ENCODE measurements at regions not wholly inside any gene's neighbourhood (a gene's known extent, or its start where the extent isn't known, plus 50 kb on each side); places are given as distances from the start of the nearest gene placed in this dataset.
A peak's percentile ranks its signal among the peaks of the same experiment; 100 is the strongest.

DNA sequence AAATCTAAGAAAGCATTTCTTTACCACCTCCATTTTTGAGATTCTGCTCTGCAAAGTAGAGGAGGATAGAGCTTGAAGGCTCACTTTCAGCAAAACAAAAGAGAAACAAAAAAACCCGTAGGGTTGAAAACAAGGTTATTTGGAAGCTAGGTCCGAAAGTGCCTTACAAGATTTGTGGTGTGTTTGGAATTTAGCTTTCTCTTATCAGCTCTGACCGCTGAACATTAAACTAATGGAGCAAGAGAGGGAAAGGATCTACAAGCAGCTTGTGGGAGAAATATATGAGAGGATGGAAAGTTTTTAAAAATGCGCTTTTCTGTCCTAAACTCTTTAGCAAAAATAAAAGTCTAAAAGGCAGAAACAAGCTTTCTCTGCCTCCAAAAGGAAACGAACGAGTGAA lies 545.5 kb downstream of the NTRK3 start:
- H3K27ac ChIP-seq (ENCODE audit: insufficient read depth, low read length), result no peak overlapping the region
- H4K20me1 ChIP-seq (ENCODE audit: control insufficient read depth, extremely low read depth, insufficient read depth, low read length), result no peaks in the 10 kb centered on the region
- no peaks in the 10 kb centered on the region for H3K36me3 ChIP-seq (ENCODE audit: control insufficient read depth, insufficient read depth, low read length)
- H3K4me1 ChIP-seq (ENCODE audit: control insufficient read depth, extremely low read depth, insufficient read depth, low read length), result no peaks in the 10 kb centered on the region
- H3K9me3 ChIP-seq (ENCODE audit: control insufficient read depth, insufficient read depth, low read depth, low read length), result no peaks in the 10 kb centered on the region
- no peak overlapping the region for H3K4me2 ChIP-seq (ENCODE audit: extremely low read depth, insufficient read depth, low read length)
- no peaks in the 10 kb centered on the region for H3K79me2 ChIP-seq (ENCODE audit: control insufficient read depth, insufficient read depth, low read length)
- TF ChIP-seq, protein P1, sequence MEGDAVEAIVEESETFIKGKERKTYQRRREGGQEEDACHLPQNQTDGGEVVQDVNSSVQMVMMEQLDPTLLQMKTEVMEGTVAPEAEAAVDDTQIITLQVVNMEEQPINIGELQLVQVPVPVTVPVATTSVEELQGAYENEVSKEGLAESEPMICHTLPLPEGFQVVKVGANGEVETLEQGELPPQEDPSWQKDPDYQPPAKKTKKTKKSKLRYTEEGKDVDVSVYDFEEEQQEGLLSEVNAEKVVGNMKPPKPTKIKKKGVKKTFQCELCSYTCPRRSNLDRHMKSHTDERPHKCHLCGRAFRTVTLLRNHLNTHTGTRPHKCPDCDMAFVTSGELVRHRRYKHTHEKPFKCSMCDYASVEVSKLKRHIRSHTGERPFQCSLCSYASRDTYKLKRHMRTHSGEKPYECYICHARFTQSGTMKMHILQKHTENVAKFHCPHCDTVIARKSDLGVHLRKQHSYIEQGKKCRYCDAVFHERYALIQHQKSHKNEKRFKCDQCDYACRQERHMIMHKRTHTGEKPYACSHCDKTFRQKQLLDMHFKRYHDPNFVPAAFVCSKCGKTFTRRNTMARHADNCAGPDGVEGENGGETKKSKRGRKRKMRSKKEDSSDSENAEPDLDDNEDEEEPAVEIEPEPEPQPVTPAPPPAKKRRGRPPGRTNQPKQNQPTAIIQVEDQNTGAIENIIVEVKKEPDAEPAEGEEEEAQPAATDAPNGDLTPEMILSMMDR (conservative IDR thresholded peaks at IDR 0.05 in 1 of 2, IDR thresholded peaks at IDR 0.05 in 1 of 2; ENCODE audit: low read depth in 1 of 2, low read length in 2 of 2), result no peak
- TF ChIP-seq EZH2 (IDR thresholded peaks at IDR 0.05; ENCODE audit: low read length, missing control alignments), result no peak
- no peak overlapping the region for H3K4me3 ChIP-seq (replicated peaks in 1 of 4; ENCODE audit: control extremely low read depth in 1 of 4, insufficient read depth in 1 of 4, low read depth in 3 of 4, low read length in 4 of 4)
- H3K27me3 ChIP-seq (ENCODE audit: control insufficient read depth, insufficient read depth, low read length), result no peaks in the 10 kb centered on the region
- H3K9ac ChIP-seq (ENCODE audit: insufficient read depth, low read length), result no peak overlapping the region
- DNase-seq (ENCODE audit: low read depth in 2 of 2), result peak; percentile 20 to 80
- H2AFZ ChIP-seq (ENCODE audit: low read length), result no peak overlapping the region

DNA sequence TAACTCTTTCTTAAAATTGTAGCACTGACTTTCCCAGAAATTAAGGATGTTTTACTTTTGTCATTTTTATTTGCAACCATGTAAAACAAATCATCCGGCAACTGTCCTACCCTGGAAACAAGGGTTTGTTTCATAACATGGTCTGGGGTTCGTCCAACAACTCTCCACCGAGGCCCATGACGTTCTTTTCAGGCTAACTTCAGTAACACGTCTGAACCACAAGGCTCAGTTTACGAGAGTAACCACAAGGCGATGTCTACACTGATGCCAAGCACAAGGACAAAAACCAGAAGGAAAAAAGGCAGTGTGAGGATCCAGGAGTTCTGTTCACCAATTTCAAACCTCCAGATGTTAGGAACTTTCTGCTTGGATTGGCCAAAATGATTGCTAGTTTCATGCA lies 546.1 kb downstream of the NTRK3 start:
- Histone ChIP-seq H3K79me2 (ENCODE audit: control insufficient read depth, insufficient read depth, low read length) (no peaks in the 10 kb centered on the region), H2AFZ (ENCODE audit: low read length) (no peak overlapping the region), H3K4me3 (replicated peaks in 1 of 4; ENCODE audit: control extremely low read depth in 1 of 4, insufficient read depth in 1 of 4, low read depth in 3 of 4, low read length in 4 of 4) (no peak overlapping the region), H3K27me3 (ENCODE audit: control insufficient read depth, insufficient read depth, low read length) (no peaks in the 10 kb centered on the region), H3K9ac (ENCODE audit: insufficient read depth, low read length) (no peak overlapping the region), H3K4me2 (ENCODE audit: extremely low read depth, insufficient read depth, low read length) (no peak overlapping the region), H3K9me3 (ENCODE audit: control insufficient read depth, insufficient read depth, low read depth, low read length) (no peaks in the 10 kb centered on the region), H4K20me1 (ENCODE audit: control insufficient read depth, extremely low read depth, insufficient read depth, low read length) (no peaks in the 10 kb centered on the region), H3K4me1 (ENCODE audit: control insufficient read depth, extremely low read depth, insufficient read depth, low read length) (no peaks in the 10 kb centered on the region), H3K27ac (ENCODE audit: insufficient read depth, low read length) (no peak overlapping the region), H3K36me3 (ENCODE audit: control insufficient read depth, insufficient read depth, low read length) (no peaks in the 10 kb centered on the region)
- peak; percentile 58 to 72 for DNase-seq (ENCODE audit: low read depth in 2 of 2)
- TF ChIP-seq, protein P1 (conservative IDR thresholded peaks at IDR 0.05 in 1 of 2, IDR thresholded peaks at IDR 0.05 in 1 of 2; ENCODE audit: low read depth in 1 of 2, low read length in 2 of 2), result no peak
- no peak for TF ChIP-seq EZH2 (IDR thresholded peaks at IDR 0.05; ENCODE audit: low read length, missing control alignments)

DNA sequence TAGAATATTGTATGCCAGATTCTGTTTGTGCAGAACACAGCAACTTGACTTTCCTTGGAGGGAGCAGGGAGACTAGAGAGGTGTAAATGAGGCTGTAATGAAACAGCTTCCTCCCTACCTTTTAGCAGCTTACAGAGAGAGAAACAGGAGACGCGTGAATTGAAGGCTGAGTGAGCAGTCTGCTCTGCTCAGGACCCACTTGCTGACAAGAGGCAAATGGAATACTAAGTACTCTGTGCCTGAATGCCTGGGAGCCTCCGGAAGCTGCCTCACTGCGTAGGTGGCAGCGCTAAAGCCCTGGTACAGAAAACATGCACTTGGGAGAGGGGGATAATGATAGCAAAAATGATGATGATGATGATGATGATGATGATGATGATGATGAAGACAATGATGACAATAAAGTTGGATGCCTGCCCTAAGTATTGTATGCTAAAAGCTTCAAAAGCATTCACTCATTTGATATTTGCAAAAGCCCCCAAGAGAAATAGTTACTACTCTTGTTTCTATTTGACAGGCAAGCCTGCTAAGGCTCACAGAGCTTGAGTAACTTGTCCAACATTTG lies 548.9 kb downstream of the NTRK3 start:
- Histone ChIP-seq H3K27ac (ENCODE audit: insufficient read depth, low read length) (no peak overlapping the region), H3K9me3 (ENCODE audit: control insufficient read depth, insufficient read depth, low read depth, low read length) (no peaks in the 10 kb centered on the region), H3K9ac (ENCODE audit: insufficient read depth, low read length) (no peak overlapping the region), H2AFZ (ENCODE audit: low read length) (no peak overlapping the region), H3K4me3 (replicated peaks in 1 of 4; ENCODE audit: control extremely low read depth in 1 of 4, insufficient read depth in 1 of 4, low read depth in 3 of 4, low read length in 4 of 4) (no peak overlapping the region), H3K4me1 (ENCODE audit: control insufficient read depth, extremely low read depth, insufficient read depth, low read length) (no peaks in the 10 kb centered on the region), H3K27me3 (ENCODE audit: control insufficient read depth, insufficient read depth, low read length) (no peaks in the 10 kb centered on the region), H3K4me2 (ENCODE audit: extremely low read depth, insufficient read depth, low read length) (no peak overlapping the region), H3K79me2 (ENCODE audit: control insufficient read depth, insufficient read depth, low read length) (no peaks in the 10 kb centered on the region), H3K36me3 (ENCODE audit: control insufficient read depth, insufficient read depth, low read length) (no peaks in the 10 kb centered on the region), H4K20me1 (ENCODE audit: control insufficient read depth, extremely low read depth, insufficient read depth, low read length) (no peaks in the 10 kb centered on the region)
- peak in 1 of 2 donors; percentile 44 for DNase-seq (ENCODE audit: low read depth in 2 of 2)
- TF ChIP-seq, protein P1 (conservative IDR thresholded peaks at IDR 0.05 in 1 of 2, IDR thresholded peaks at IDR 0.05 in 1 of 2; ENCODE audit: low read depth in 1 of 2, low read length in 2 of 2), result no peak
- TF ChIP-seq EZH2 (IDR thresholded peaks at IDR 0.05; ENCODE audit: low read length, missing control alignments), result no peak
